Trophoblast cell (in vitro differentiated cells and primary cell): ENCODE measurements at regions not wholly inside any gene's neighbourhood (a gene's known extent, or its start where the extent isn't known, plus 50 kb on each side); places are given as distances from the start of the nearest gene placed in this dataset.

ENCODE experiments used
- DNase-seq, 2 donors: peaks; one replicate each; pipeline ENCODE4 v3.0.0-alpha.2; 2016
- H2AFZ ChIP-seq: 2 replicates; pipeline ENCODE4 v1.6.1; 2013; ENCODE audit warnings: low read length, moderate library complexity, mild to moderate bottlenecking; ENCODE audit not compliant: insufficient read depth, poor library complexity
- H2AK5ac ChIP-seq: 2 replicates; pipeline ENCODE4 v1.6.1; 2013; ENCODE audit warnings: mild to moderate bottlenecking, low read length
- H2BK120ac ChIP-seq: 2 replicates; pipeline ENCODE4 v1.6.1; 2013; ENCODE audit warnings: low read length, mild to moderate bottlenecking, moderate library complexity; ENCODE audit not compliant: insufficient read depth, poor library complexity
- H2BK12ac ChIP-seq: 2 replicates; pipeline ENCODE4 v1.6.1; 2013; ENCODE audit warnings: mild to moderate bottlenecking, low read length, moderate library complexity
- H2BK5ac ChIP-seq: 2 replicates; pipeline ENCODE4 v1.6.1; 2013; ENCODE audit warnings: low read length, low read depth, moderate library complexity, mild to moderate bottlenecking; ENCODE audit not compliant: poor library complexity
- H3K14ac ChIP-seq: 2 replicates; pipeline ENCODE4 v1.6.1; 2013; ENCODE audit warnings: mild to moderate bottlenecking, low read length
- H3K18ac ChIP-seq: 2 replicates; pipeline ENCODE4 v1.6.1; 2013; ENCODE audit warnings: mild to moderate bottlenecking, low read length
- H3K23ac ChIP-seq: 2 replicates; pipeline ENCODE4 v1.6.1; 2013; ENCODE audit warnings: low read length
- H3K27ac ChIP-seq: 2 replicates; pipeline ENCODE4 v1.5.1; 2013; ENCODE audit warnings: low read depth, mild to moderate bottlenecking, inconsistent platforms, low read length, moderate library complexity
- H3K27me3 ChIP-seq: 2 replicates; pipeline ENCODE4 v1.6.1; 2013; ENCODE audit warnings: inconsistent platforms, mild to moderate bottlenecking, low read length, moderate library complexity; ENCODE audit not compliant: insufficient read depth
- H3K36me3 ChIP-seq, 2 experiments: 1 replicate in 1 of 2; 2 replicates in 1 of 2; pipeline ENCODE4 v1.6.1; 2013; ENCODE audit warnings: low read length in 2 of 2, mild to moderate bottlenecking in 2 of 2, moderate library complexity in 1 of 2; ENCODE audit not compliant: insufficient read depth in 2 of 2, control insufficient read depth in 1 of 2
- H3K4ac ChIP-seq: 2 replicates; pipeline ENCODE4 v1.6.1; 2013; ENCODE audit warnings: low read depth, mild to moderate bottlenecking, low read length, moderate library complexity
- H3K4me1 ChIP-seq, 2 experiments: 1 replicate in 1 of 2; 2 replicates in 1 of 2; pipeline ENCODE4 v1.6.1; 2013; ENCODE audit warnings: low read length in 2 of 2, mild to moderate bottlenecking in 2 of 2, moderate library complexity in 1 of 2; ENCODE audit not compliant: insufficient read depth in 2 of 2, control insufficient read depth in 1 of 2
- H3K4me2 ChIP-seq: 2 replicates; pipeline ENCODE4 v1.6.1; 2013; ENCODE audit warnings: inconsistent platforms, mild to moderate bottlenecking, low read length, moderate library complexity
- H3K4me3 ChIP-seq: 2 replicates; pipeline ENCODE4 v1.5.1; 2013; ENCODE audit warnings: mild to moderate bottlenecking, low read depth, low read length, inconsistent platforms
- H3K79me1 ChIP-seq: one replicate; pipeline ENCODE4 v1.6.1; 2013; ENCODE audit warnings: low read length
- H3K79me2 ChIP-seq: 2 replicates; pipeline ENCODE4 v1.6.1; 2013; ENCODE audit warnings: low read length, mild to moderate bottlenecking; ENCODE audit not compliant: control insufficient read depth, insufficient read depth, poor library complexity
- H3K9ac ChIP-seq: 2 replicates; pipeline ENCODE4 v1.6.1; 2013; ENCODE audit warnings: mild to moderate bottlenecking, low read length
- H3K9me3 ChIP-seq: 2 replicates; pipeline ENCODE4 v1.6.1; 2013; ENCODE audit warnings: low read depth, mild to moderate bottlenecking, control low read depth, inconsistent platforms, low read length; ENCODE audit not compliant: insufficient read depth
- H4K12ac ChIP-seq: 2 replicates; pipeline ENCODE4 v1.6.1; 2013; ENCODE audit warnings: low read depth, mild to moderate bottlenecking, low read length, moderate library complexity
- H4K8ac ChIP-seq: 2 replicates; pipeline ENCODE4 v1.6.1; 2013; ENCODE audit warnings: low read depth, mild to moderate bottlenecking, low read length, moderate library complexity
- H4K91ac ChIP-seq: one replicate; pipeline ENCODE4 v1.6.1; 2013; ENCODE audit warnings: low read depth, mild to moderate bottlenecking, low read length, moderate library complexity
- WGBS: extraction: QIAGEN DNeasy Blood & Tissue Kit; methylation state at CpG from one replicate; pipeline ENCODE4 v1.1.7; 2013; ENCODE audit warnings: missing lambda C conversion rate; ENCODE audit not compliant: insufficient read length, insufficient coverage; ENCODE audit errors: extremely low coverage; 5-methylcytosine and 5-hydroxymethylcytosine counted together

DNA sequence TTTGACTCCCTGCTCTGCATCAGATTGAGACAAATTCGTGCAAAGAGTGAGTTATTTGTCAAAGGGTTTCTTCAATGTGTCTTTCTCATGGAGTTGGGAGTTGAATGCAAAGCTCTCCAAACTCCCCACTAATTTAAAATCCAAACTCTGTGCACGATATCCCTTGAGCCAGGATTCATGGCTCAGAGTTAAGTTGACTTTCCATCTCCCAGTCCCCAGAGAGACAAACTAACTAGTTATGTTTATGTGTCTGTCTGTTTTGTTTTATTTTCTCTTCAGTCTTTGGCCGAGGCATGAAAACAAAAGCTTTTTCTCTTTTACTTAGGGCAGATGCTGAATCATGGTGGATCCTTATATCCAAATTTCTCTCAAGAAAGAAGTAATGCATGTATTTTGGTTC is 570.0 kb upstream of the CDH5 start:
- Histone ChIP-seq H3K14ac (no peak overlapping the region), H3K4me1 (peaks cover 0 to 4% of the 10 kb centered on the region in 2 experiments), H3K4ac (no peak overlapping the region), H3K9me3 (peaks cover 2% of the 10 kb centered on the region), H3K9ac (no peak overlapping the region), H3K23ac (no peak overlapping the region), H3K79me1 (no peaks in the 10 kb centered on the region), H3K4me3 (no peak overlapping the region), H3K36me3 (no peaks in the 10 kb centered on the region), H4K8ac (no peak overlapping the region), H4K12ac (no peak overlapping the region), H2BK5ac (no peak overlapping the region), H4K91ac (no peak overlapping the region), H3K27me3 (no peaks in the 10 kb centered on the region), H2AK5ac (no peak overlapping the region), H3K79me2 (no peaks in the 10 kb centered on the region), H3K27ac (no peak overlapping the region), H2BK120ac (no peak overlapping the region), H3K18ac (no peak overlapping the region), H2AFZ (no peak overlapping the region), H2BK12ac (no peak overlapping the region), H3K4me2 (no peak overlapping the region)
- no CpG with 5 or more reads among the region's 3 CpGs for WGBS
- no peak for DNase-seq

DNA sequence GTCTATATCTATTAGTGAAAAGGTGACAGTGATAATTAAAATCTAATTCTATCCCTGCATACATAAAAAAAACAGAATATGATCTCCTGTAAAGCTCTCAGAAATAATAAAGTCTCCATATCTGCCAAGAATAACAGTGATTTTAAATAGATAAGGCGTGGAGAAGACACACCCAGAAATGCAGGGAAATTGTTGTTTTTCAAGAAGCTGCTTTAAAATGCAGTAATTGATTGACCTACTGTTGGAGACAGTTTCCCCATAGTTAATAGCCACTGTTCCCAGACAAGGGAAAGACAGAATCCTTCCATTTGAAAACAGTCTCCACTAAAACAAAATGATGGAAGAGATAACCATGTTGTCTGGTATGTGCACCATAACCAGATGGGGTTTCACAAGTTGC is 571.5 kb upstream of the CDH5 start:
- no peaks in the 10 kb centered on the region for H3K27me3 ChIP-seq
- H4K91ac ChIP-seq: no peak overlapping the region
- no peak overlapping the region for H3K14ac ChIP-seq
- no peak overlapping the region for H2AK5ac ChIP-seq
- no peak overlapping the region for H2BK12ac ChIP-seq
- no peak overlapping the region for H2BK120ac ChIP-seq
- no peak overlapping the region for H3K18ac ChIP-seq
- no peak for DNase-seq
- H3K9ac ChIP-seq: no peak overlapping the region
- H3K4ac ChIP-seq: no peak overlapping the region
- no CpG with 5 or more reads among the region's 1 CpG for WGBS
- no peaks in the 10 kb centered on the region for H3K79me2 ChIP-seq
- H3K79me1 ChIP-seq: no peaks in the 10 kb centered on the region
- H3K4me3 ChIP-seq: no peak overlapping the region
- H4K12ac ChIP-seq: no peak overlapping the region
- no peak overlapping the region for H2BK5ac ChIP-seq
- no peak overlapping the region for H3K23ac ChIP-seq
- H3K27ac ChIP-seq: no peak overlapping the region
- no peak overlapping the region for H4K8ac ChIP-seq
- H3K36me3 ChIP-seq: no peaks in the 10 kb centered on the region
- H3K4me1 ChIP-seq: peaks cover 0 to 4% of the 10 kb centered on the region in 2 experiments
- H3K4me2 ChIP-seq: no peak overlapping the region
- H2AFZ ChIP-seq: no peak overlapping the region
- H3K9me3 ChIP-seq: peaks cover 2% of the 10 kb centered on the region

DNA sequence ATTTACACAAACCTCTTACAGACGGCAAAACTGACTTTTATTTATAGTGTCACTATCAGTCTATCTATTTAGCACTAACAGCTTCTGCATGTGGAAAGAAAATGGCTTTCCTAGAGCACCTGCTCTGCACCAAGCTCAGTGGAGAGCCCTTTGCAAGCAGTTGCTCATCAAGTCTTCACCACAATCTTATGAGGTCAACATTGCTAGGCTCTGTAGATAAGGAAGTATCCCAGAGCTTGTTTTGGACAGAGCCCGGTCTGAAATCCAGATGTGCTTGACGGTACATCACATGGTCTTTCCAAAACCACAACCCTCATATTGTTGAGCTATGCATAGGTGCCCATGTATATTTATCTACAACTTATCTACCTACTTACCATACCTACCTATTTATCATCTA is 572.7 kb upstream of the CDH5 start:
- H2BK5ac ChIP-seq: no peak overlapping the region
- no peak for DNase-seq
- H3K9me3 ChIP-seq: peaks cover 2% of the 10 kb centered on the region
- no peak overlapping the region for H3K14ac ChIP-seq
- no peaks in the 10 kb centered on the region for H3K79me1 ChIP-seq
- no peak overlapping the region for H3K4me3 ChIP-seq
- H3K27ac ChIP-seq: no peak overlapping the region
- H3K4me2 ChIP-seq: no peak overlapping the region
- H2AFZ ChIP-seq: no peak overlapping the region
- H2AK5ac ChIP-seq: no peak overlapping the region
- no peak overlapping the region for H4K8ac ChIP-seq
- H3K9ac ChIP-seq: no peak overlapping the region
- no peak overlapping the region for H4K12ac ChIP-seq
- H2BK12ac ChIP-seq: no peak overlapping the region
- H4K91ac ChIP-seq: no peak overlapping the region
- peaks cover 0 to 4% of the 10 kb centered on the region in 2 experiments for H3K4me1 ChIP-seq
- H3K79me2 ChIP-seq: no peaks in the 10 kb centered on the region
- no peaks in the 10 kb centered on the region for H3K36me3 ChIP-seq
- H3K27me3 ChIP-seq: no peaks in the 10 kb centered on the region
- no peak overlapping the region for H3K18ac ChIP-seq
- H3K4ac ChIP-seq: no peak overlapping the region
- no peak overlapping the region for H2BK120ac ChIP-seq
- no CpG with 5 or more reads among the region's 3 CpGs for WGBS
- H3K23ac ChIP-seq: no peak overlapping the region

DNA sequence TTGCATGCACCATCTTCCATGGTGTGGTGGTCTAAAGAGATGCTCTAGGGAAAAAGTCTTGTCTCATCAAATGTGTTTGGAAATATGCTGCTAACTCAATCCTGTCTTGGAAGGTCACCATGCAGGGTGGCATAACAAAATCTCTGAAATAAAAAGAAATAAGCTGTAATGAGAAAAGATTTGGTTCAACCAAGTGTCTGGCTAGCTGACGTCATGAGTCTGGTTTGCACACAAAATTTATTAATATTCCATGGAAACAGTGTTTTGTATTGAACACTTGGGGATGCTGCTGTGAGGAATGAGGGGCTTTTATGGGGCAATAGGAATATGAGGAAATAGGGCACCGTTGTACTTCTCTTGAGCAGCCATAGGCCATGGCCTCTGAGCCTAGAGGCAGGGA is 575.7 kb upstream of the CDH5 start:
- Histone ChIP-seq H3K36me3 (no peaks in the 10 kb centered on the region), H2AK5ac (no peak overlapping the region), H3K9me3 (no peaks in the 10 kb centered on the region), H3K4ac (no peak overlapping the region), H4K91ac (no peak overlapping the region), H2BK5ac (no peak overlapping the region), H3K4me1 (peaks cover 0 to 4% of the 10 kb centered on the region in 2 experiments), H3K18ac (no peak overlapping the region), H3K79me1 (no peaks in the 10 kb centered on the region), H3K14ac (no peak overlapping the region), H3K79me2 (no peaks in the 10 kb centered on the region), H4K8ac (no peak overlapping the region), H3K9ac (no peak overlapping the region), H2BK12ac (no peak overlapping the region), H4K12ac (no peak overlapping the region), H3K4me3 (no peak overlapping the region), H3K27me3 (no peaks in the 10 kb centered on the region), H2AFZ (no peak overlapping the region), H3K27ac (no peak overlapping the region), H3K4me2 (no peak overlapping the region), H2BK120ac (no peak overlapping the region), H3K23ac (no peak overlapping the region)
- no CpG with 5 or more reads among the region's 2 CpGs for WGBS
- DNase-seq: no peak
